ENCODE measurements at regions not wholly inside any gene's neighbourhood (a gene's known extent, or its start where the extent isn't known, plus 50 kb on each side); places are given as distances from the start of the nearest gene placed in this dataset.

GRCh38 chr4:163736876-163737275 is 242.4 kb downstream of the TMA16 start:
- TF ChIP-seq MYC (IDR thresholded peaks at IDR 0.05; ENCODE audit: low read depth, low read length) (no peak), POLR2A (IDR thresholded peaks at IDR 0.05; ENCODE audit: extremely low read depth, insufficient read length) (no peak)

Data from NB4 (cell line).